ENCODE measurements at regions not wholly inside any gene's neighbourhood (a gene's known extent, or its start where the extent isn't known, plus 50 kb on each side); places are given as distances from the start of the nearest gene placed in this dataset.

DNA sequence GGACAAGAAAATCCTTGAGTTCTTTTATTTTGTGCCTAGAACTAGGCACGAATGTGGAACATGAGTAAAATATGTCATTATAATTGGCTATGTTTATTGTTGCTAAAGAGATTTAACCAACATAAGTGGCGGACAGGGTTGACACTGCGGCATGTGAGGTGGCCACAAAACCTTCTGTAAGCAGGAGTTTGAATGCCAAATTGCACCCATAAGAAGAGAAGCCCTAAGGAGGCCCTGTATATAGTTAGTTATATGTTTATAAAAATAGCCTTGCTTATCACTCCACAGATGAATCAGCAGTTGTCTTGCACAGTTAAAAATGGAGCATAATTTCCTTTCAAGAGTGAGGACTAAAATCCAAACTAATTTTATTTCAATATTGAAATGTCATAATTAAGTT lies 336.1 kb downstream of the GBA3 start:
- POLR2A ChIA-PET, result no interaction called here
- 86% methylated on average over 1 of the region's 3 CpGs for WGBS (ENCODE audit: insufficient coverage)
- Histone ChIP-seq H3K27ac (ENCODE audit: low read length in 2 of 2) (no peak overlapping the region), H3K79me2 (ENCODE audit: control insufficient read depth, insufficient read depth, low read length) (no peaks in the 10 kb centered on the region), H3K4me1 (ENCODE audit: control insufficient read depth in 2 of 2, insufficient read depth in 2 of 2, low read length in 2 of 2) (no peaks in the 10 kb centered on the region), H4K20me1 (ENCODE audit: control insufficient read depth, insufficient read depth, low read length, poor library complexity, severe bottlenecking) (no peaks in the 10 kb centered on the region), H3K9ac (ENCODE audit: low read length) (no peak overlapping the region), H3K4me3 (ENCODE audit: control extremely low read depth in 1 of 5, extremely low read depth in 1 of 5, insufficient read depth in 1 of 5, low read depth in 2 of 5, low read length in 4 of 5) (no peak overlapping the region), H3K36me3 (replicated peaks in 1 of 2; ENCODE audit: control extremely low read depth in 1 of 2, control insufficient read depth in 1 of 2, extremely low read depth in 1 of 2, insufficient read depth in 2 of 2, low read length in 1 of 2) (no peaks in the 10 kb centered on the region), H3K4me2 (replicated peaks; ENCODE audit: low read depth, low read length, poor library complexity, severe bottlenecking) (no peak overlapping the region), H3K9me3 (ENCODE audit: control extremely low read depth in 1 of 3, control insufficient read depth in 2 of 3, insufficient read depth in 1 of 3, low read length in 2 of 3) (peaks cover 0 to 9% (median 0%) of the 10 kb centered on the region in 3 donors), H2AFZ (ENCODE audit: insufficient read depth, low read depth, low read length, poor library complexity, severe bottlenecking) (no peak overlapping the region), H3K27me3 (replicated peaks in 1 of 4; ENCODE audit: control extremely low read depth in 1 of 4, control insufficient read depth in 3 of 4, insufficient read depth in 4 of 4, low read length in 3 of 4) (no peaks in the 10 kb centered on the region)
- intact Hi-C loops (cut with micrococcal nuclease), result no loop called here
- no peak overlapping the region for H3K4me3 Mint-ChIP-seq
- H3K27ac Mint-ChIP-seq, result no peak overlapping the region
- no peak for DNase-seq
- no peak for ATAC-seq (ENCODE audit: low read depth)
- no peaks in the 10 kb centered on the region for H3K27me3 Mint-ChIP-seq
- CTCF ChIA-PET, result no interaction called here
- no peaks in the 10 kb centered on the region for H3K4me1 Mint-ChIP-seq
- TF ChIP-seq EZH2 (IDR thresholded peaks at IDR 0.05; ENCODE audit: borderline replicate concordance, insufficient read depth, low read depth, low read length, poor library complexity, severe bottlenecking), result no peak
- TF ChIP-seq, protein P1, sequence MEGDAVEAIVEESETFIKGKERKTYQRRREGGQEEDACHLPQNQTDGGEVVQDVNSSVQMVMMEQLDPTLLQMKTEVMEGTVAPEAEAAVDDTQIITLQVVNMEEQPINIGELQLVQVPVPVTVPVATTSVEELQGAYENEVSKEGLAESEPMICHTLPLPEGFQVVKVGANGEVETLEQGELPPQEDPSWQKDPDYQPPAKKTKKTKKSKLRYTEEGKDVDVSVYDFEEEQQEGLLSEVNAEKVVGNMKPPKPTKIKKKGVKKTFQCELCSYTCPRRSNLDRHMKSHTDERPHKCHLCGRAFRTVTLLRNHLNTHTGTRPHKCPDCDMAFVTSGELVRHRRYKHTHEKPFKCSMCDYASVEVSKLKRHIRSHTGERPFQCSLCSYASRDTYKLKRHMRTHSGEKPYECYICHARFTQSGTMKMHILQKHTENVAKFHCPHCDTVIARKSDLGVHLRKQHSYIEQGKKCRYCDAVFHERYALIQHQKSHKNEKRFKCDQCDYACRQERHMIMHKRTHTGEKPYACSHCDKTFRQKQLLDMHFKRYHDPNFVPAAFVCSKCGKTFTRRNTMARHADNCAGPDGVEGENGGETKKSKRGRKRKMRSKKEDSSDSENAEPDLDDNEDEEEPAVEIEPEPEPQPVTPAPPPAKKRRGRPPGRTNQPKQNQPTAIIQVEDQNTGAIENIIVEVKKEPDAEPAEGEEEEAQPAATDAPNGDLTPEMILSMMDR (IDR thresholded peaks at IDR 0.05), result no peak
- H3K9me3 Mint-ChIP-seq (ENCODE audit: insufficient read depth), result peaks cover 4% of the 10 kb centered on the region

DNA sequence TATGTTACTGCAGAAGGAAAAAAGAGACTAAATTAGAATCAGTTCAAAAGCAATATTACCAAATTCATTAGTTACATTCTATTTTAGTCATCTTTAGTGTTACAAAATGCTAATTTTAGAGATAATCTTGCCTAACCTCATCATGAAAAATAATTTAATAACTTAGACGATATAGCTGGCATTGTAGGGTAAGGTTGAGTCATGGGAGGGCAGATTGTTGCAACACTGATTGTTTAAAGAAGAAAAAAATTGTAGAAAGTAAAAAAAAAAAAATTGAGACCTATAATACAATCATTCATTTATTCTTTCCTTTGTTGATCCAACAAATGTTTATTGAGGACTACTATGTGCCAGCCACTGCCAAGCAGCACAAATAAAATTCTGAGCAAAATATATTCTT lies 330.9 kb downstream of the GBA3 start:
- DNase-seq (no peak), ATAC-seq (ENCODE audit: low read depth) (no peak)
- CTCF ChIA-PET, result no interaction called here
- WGBS (ENCODE audit: insufficient coverage), result no CpG with 5 or more reads among the region's 1 CpG
- Histone ChIP-seq H3K36me3 (replicated peaks in 1 of 2; ENCODE audit: control extremely low read depth in 1 of 2, control insufficient read depth in 1 of 2, extremely low read depth in 1 of 2, insufficient read depth in 2 of 2, low read length in 1 of 2) (no peaks in the 10 kb centered on the region), H3K27ac (ENCODE audit: low read length in 2 of 2) (no peak overlapping the region), H3K79me2 (ENCODE audit: control insufficient read depth, insufficient read depth, low read length) (no peaks in the 10 kb centered on the region), H3K9me3 (ENCODE audit: control extremely low read depth in 1 of 3, control insufficient read depth in 2 of 3, insufficient read depth in 1 of 3, low read length in 2 of 3) (peaks cover 0 to 7% (median 0%) of the 10 kb centered on the region in 3 donors), H3K4me1 (ENCODE audit: control insufficient read depth in 2 of 2, insufficient read depth in 2 of 2, low read length in 2 of 2) (no peaks in the 10 kb centered on the region), H3K4me3 (ENCODE audit: control extremely low read depth in 1 of 5, extremely low read depth in 1 of 5, insufficient read depth in 1 of 5, low read depth in 2 of 5, low read length in 4 of 5) (no peak overlapping the region), H3K4me2 (replicated peaks; ENCODE audit: low read depth, low read length, poor library complexity, severe bottlenecking) (no peak overlapping the region), H2AFZ (ENCODE audit: insufficient read depth, low read depth, low read length, poor library complexity, severe bottlenecking) (no peak overlapping the region), H3K9ac (ENCODE audit: low read length) (no peak overlapping the region), H4K20me1 (ENCODE audit: control insufficient read depth, insufficient read depth, low read length, poor library complexity, severe bottlenecking) (no peaks in the 10 kb centered on the region), H3K27me3 (replicated peaks in 1 of 4; ENCODE audit: control extremely low read depth in 1 of 4, control insufficient read depth in 3 of 4, insufficient read depth in 4 of 4, low read length in 3 of 4) (no peaks in the 10 kb centered on the region)
- TF ChIP-seq, protein P1 (IDR thresholded peaks at IDR 0.05), result no peak
- TF ChIP-seq EZH2 (IDR thresholded peaks at IDR 0.05; ENCODE audit: borderline replicate concordance, insufficient read depth, low read depth, low read length, poor library complexity, severe bottlenecking), result no peak
- Mint-ChIP-seq H3K27me3 (no peaks in the 10 kb centered on the region), H3K9me3 (ENCODE audit: insufficient read depth) (peaks cover 2% of the 10 kb centered on the region), H3K4me3 (no peak overlapping the region), H3K4me1 (no peaks in the 10 kb centered on the region), H3K27ac (no peak overlapping the region)
- intact Hi-C loops (cut with micrococcal nuclease), result no loop called here
- POLR2A ChIA-PET, result no interaction called here
